IMR-90 (cell line): ENCODE measurements at regions not wholly inside any gene's neighbourhood (a gene's known extent, or its start where the extent isn't known, plus 50 kb on each side); places are given as distances from the start of the nearest gene placed in this dataset.
A peak's percentile ranks its signal among the peaks of the same experiment; 100 is the strongest.

Experiments
- ATAC-seq: fragments of 200-7000 bp; cut with Tn5 transposase; 2 replicates; pipeline ENCODE4 v1.9.1; 2020; ENCODE audit warnings: low read depth, mild to moderate bottlenecking, moderate library complexity
- BruUV-seq: library from RNA; stranded (reverse); fragments of 400-500 nt; replicated peaks from 2 replicates; lab custom pipeline; 2021; lab: Mats Ljungman, UMichigan
- CTCF ChIA-PET: fragments of 300-600 bp; formaldehyde crosslinking; extraction: SDS; loops from one replicate; lab custom pipeline; 2021; ENCODE audit warnings: antibody characterized with exemption; lab: Yijun Ruan, JAX
- POLR2A ChIA-PET: fragments of 300-600 bp; sonication (Branson Sonifier 250); formaldehyde crosslinking; loops from one replicate; lab custom pipeline; 2022; ENCODE audit warnings: antibody characterized with exemption; ENCODE audit not compliant: unreplicated experiment; lab: Charles Lee
- DNase-seq: peaks from one replicate; pipeline ENCODE4 v3.0.0; 2013
- H2AFZ ChIP-seq: replicated peaks from 2 replicates; pipeline ENCODE3; 2013; ENCODE audit warnings: low read length, mild to moderate bottlenecking; ENCODE audit not compliant: poor library complexity
- H2AK5ac ChIP-seq: 2 replicates; pipeline ENCODE4 v1.6.1; 2013; ENCODE audit warnings: low read depth, low read length, inconsistent platforms
- H2AK9ac ChIP-seq: replicated peaks from 2 replicates; pipeline ENCODE3; 2013; ENCODE audit warnings: mild to moderate bottlenecking, low read depth, low read length, moderate library complexity; ENCODE audit not compliant: poor library complexity
- H2BK120ac ChIP-seq: 2 replicates; pipeline ENCODE4 v1.6.1; 2013; ENCODE audit warnings: low read depth, low read length, inconsistent platforms
- H2BK15ac ChIP-seq: 3 replicates; pipeline ENCODE4 v1.6.1; 2013; ENCODE audit warnings: low read depth, low read length, inconsistent platforms
- H2BK20ac ChIP-seq: 2 replicates; pipeline ENCODE4 v1.6.1; 2013; ENCODE audit warnings: low read depth, mild to moderate bottlenecking, inconsistent platforms, low read length, moderate library complexity
- H2BK5ac ChIP-seq: 2 replicates; pipeline ENCODE4 v1.6.1; 2013; ENCODE audit warnings: mild to moderate bottlenecking, low read depth, low read length, inconsistent platforms; ENCODE audit not compliant: poor library complexity, severe bottlenecking
- H3K14ac ChIP-seq: replicated peaks from 2 replicates; pipeline ENCODE4 v1.6.1; 2013; ENCODE audit warnings: low read depth, low read length, inconsistent platforms
- H3K18ac ChIP-seq: 2 replicates; pipeline ENCODE4 v1.6.1; 2013; ENCODE audit warnings: low read depth, low read length, control low read depth
- H3K23ac ChIP-seq: 2 replicates; pipeline ENCODE4 v1.6.1; 2013; ENCODE audit warnings: low read depth, low read length, inconsistent platforms
- H3K27ac ChIP-seq: 2 replicates; pipeline ENCODE4 v1.5.1; 2013; ENCODE audit warnings: mild to moderate bottlenecking, control low read depth, low read length; ENCODE audit not compliant: insufficient read depth
- H3K27me3 ChIP-seq: 2 replicates; pipeline ENCODE4 v1.6.1; 2013; ENCODE audit warnings: low read length; ENCODE audit not compliant: control insufficient read depth, insufficient read depth
- H3K36me3 ChIP-seq: 2 replicates; pipeline ENCODE4 v1.6.1; 2013; ENCODE audit warnings: low read length, mixed read lengths; ENCODE audit not compliant: control insufficient read depth, insufficient read depth
- H3K4ac ChIP-seq: 2 replicates; pipeline ENCODE4 v1.6.1; 2013; ENCODE audit warnings: low read depth, low read length, inconsistent platforms
- H3K4me1 ChIP-seq: 2 replicates; pipeline ENCODE4 v1.6.1; 2013; ENCODE audit warnings: low read length, mixed read lengths; ENCODE audit not compliant: control insufficient read depth, insufficient read depth
- H3K4me2 ChIP-seq: 2 replicates; pipeline ENCODE4 v1.6.1; 2013; ENCODE audit warnings: low read depth, mild to moderate bottlenecking, control low read depth, low read length, moderate library complexity
- H3K4me3 ChIP-seq: 2 replicates; pipeline ENCODE4 v1.5.1; 2013; ENCODE audit warnings: low read depth, mild to moderate bottlenecking, control low read depth, low read length, moderate library complexity; ENCODE audit not compliant: insufficient read depth
- H3K56ac ChIP-seq: 2 replicates; pipeline ENCODE4 v1.6.1; 2013; ENCODE audit warnings: low read length, inconsistent platforms; ENCODE audit not compliant: insufficient read depth; ENCODE audit errors: extremely low read depth
- H3K79me1 ChIP-seq, 2 experiments: 2 replicates each; pipeline ENCODE4 v1.6.1; 2013; ENCODE audit warnings: low read length in 2 of 2, inconsistent platforms in 1 of 2, low read depth in 1 of 2
- H3K9ac ChIP-seq: 2 replicates; pipeline ENCODE4 v1.6.1; 2013; ENCODE audit warnings: low read depth, low read length, control low read depth
- H3K9me1 ChIP-seq: 2 replicates; pipeline ENCODE4 v1.6.1; 2013; ENCODE audit warnings: low read length, inconsistent platforms; ENCODE audit not compliant: insufficient read depth
- H3K9me3 ChIP-seq: 2 replicates; pipeline ENCODE4 v1.6.1; 2013; ENCODE audit warnings: low read length; ENCODE audit not compliant: control insufficient read depth, insufficient read depth
- H4K20me1 ChIP-seq: 2 replicates; pipeline ENCODE4 v1.6.1; 2013; ENCODE audit warnings: low read length, inconsistent platforms; ENCODE audit not compliant: insufficient read depth
- H4K5ac ChIP-seq: 2 replicates; pipeline ENCODE4 v1.6.1; 2013; ENCODE audit warnings: mild to moderate bottlenecking, low read depth, low read length, control low read depth
- H4K8ac ChIP-seq, 2 experiments: 2 replicates each; pipeline ENCODE4 v1.6.1; 2013; ENCODE audit warnings: low read depth in 2 of 2, low read length in 2 of 2, control low read depth in 1 of 2, inconsistent platforms in 1 of 2
- H4K91ac ChIP-seq: 2 replicates; pipeline ENCODE4 v1.6.1; 2013; ENCODE audit warnings: low read depth, low read length, inconsistent platforms; ENCODE audit not compliant: insufficient read depth
- BHLHE40 ChIP-seq: fragments of 150-350 bp; IDR thresholded peaks from 2 replicates; pipeline ENCODE4 v1.6.1; 2016; ENCODE audit warnings: mild to moderate bottlenecking, low read depth, low read length
- CEBPB ChIP-seq: IDR thresholded peaks from 2 replicates; pipeline ENCODE4 v1.6.1; 2012; ENCODE audit warnings: low read depth, low read length, improper control_type of control experiment
- CHD1 ChIP-seq: IDR thresholded peaks from 2 replicates; pipeline ENCODE4 v1.6.1; 2012; ENCODE audit warnings: low read depth, low read length, improper control_type of control experiment
- FOS ChIP-seq: fragments of 150-350 bp; IDR thresholded peaks from 2 replicates; pipeline ENCODE4 v1.6.1; 2016; ENCODE audit warnings: low read depth, low read length
- MAFK ChIP-seq: IDR thresholded peaks from 2 replicates; pipeline ENCODE4 v1.6.1; 2012; ENCODE audit warnings: low read depth, low read length, improper control_type of control experiment
- MAZ ChIP-seq: IDR thresholded peaks from 2 replicates; pipeline ENCODE4 v1.6.1; 2012; ENCODE audit warnings: low read depth, mild to moderate bottlenecking, low read length, improper control_type of control experiment, moderate library complexity, borderline replicate concordance
- MXI1 ChIP-seq: IDR thresholded peaks from 2 replicates; pipeline ENCODE4 v1.6.1; 2012; ENCODE audit warnings: low read depth, mild to moderate bottlenecking, low read length, moderate library complexity, borderline replicate concordance
- RAD21 ChIP-seq: IDR thresholded peaks from 2 replicates; pipeline ENCODE4 v1.6.1; 2012; ENCODE audit warnings: low read length, improper control_type of control experiment
- RCOR1 ChIP-seq: IDR thresholded peaks from 2 replicates; pipeline ENCODE4 v1.6.1; 2012; ENCODE audit warnings: mild to moderate bottlenecking, low read length, improper control_type of control experiment; ENCODE audit not compliant: insufficient replicate concordance
- RFX5 ChIP-seq: IDR thresholded peaks from 2 replicates; pipeline ENCODE4 v1.8.0; 2012; ENCODE audit warnings: low read depth, mild to moderate bottlenecking, low read length, moderate library complexity
- SMC3 ChIP-seq: fragments of 150-350 bp; IDR thresholded peaks from 2 replicates; pipeline ENCODE4 v1.6.1; 2016; ENCODE audit warnings: low read depth, mild to moderate bottlenecking, antibody characterized with exemption, low read length, moderate library complexity
- WGBS, 2 experiments: methylation state at CpG; one replicate each; pipeline versions ENCODE4 v1.1.5 to v1.1.7; 2013; ENCODE audit warnings: missing lambda C conversion rate in 2 of 2; ENCODE audit not compliant: insufficient read length in 1 of 2; ENCODE audit errors: extremely low coverage in 2 of 2; 5-methylcytosine and 5-hydroxymethylcytosine counted together
- dilution Hi-C: fragments of 300-500 bp; cut with HindIII; formaldehyde crosslinking; loops from one replicate; pipeline ENCODE4 v1.14.3; 2018; ENCODE audit warnings: low sequenced_read_pairs; ENCODE audit not compliant: unreplicated experiment
- in situ Hi-C: fragments of 300-500 bp; cut with MboI; formaldehyde crosslinking; loops from 3 replicates; pipeline ENCODE4 v1.14.3; 2019; ENCODE audit warnings: low sequenced_read_pairs, inconsistent platforms, mixed read lengths
- intact Hi-C: fragments of 100-400 bp; cut with micrococcal nuclease; formaldehyde crosslinking; loops from 2 replicates; pipeline ENCODE4 v1.10.0; 2022
- TF ChIP-seq, protein P1 (sequence below): fragments of 150-350 bp; IDR thresholded peaks from 2 replicates; pipeline ENCODE4 v1.6.1; 2016; ENCODE audit warnings: low read depth, mild to moderate bottlenecking, low read length, moderate library complexity, borderline replicate concordance
- TF ChIP-seq, protein P2 (sequence below): conservative IDR thresholded peaks from 2 replicates; pipeline ENCODE4 v1.5.1; 2012; ENCODE audit warnings: mild to moderate bottlenecking, low read depth, low read length, improper control_type of control experiment

DNA sequence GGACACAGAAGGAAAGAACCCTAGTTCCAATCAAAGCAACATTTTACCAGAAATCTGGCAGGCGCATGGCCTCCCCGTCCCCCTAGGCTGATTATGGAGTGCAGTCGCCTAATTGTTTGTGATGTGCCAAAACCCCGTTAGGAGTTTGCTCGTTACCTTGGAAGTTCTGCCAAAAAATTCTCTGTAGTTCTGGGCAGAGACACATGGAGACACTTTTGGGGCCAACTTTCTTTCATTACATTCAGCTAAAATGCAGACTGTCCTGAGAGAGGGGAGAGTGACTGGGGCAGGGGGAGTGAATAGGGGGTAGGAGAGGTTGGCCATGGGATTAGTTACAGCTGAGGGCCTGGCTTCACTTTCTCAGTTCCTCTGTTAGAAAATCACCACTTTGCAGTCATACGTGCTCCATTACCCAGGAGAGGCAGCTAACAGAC lies 158.0 kb upstream of the NPVF start:
- dilution Hi-C loops = no loop called here
- ATAC-seq = no peak
- H2BK120ac ChIP-seq = no peak overlapping the region
- no peaks in the 10 kb centered on the region for H3K4me1 ChIP-seq
- no peaks in the 10 kb centered on the region for H3K36me3 ChIP-seq
- no peak overlapping the region for H4K5ac ChIP-seq
- DNase-seq = no peak
- H2AK9ac ChIP-seq = no peak overlapping the region
- no peak overlapping the region for H3K4me3 ChIP-seq
- intact Hi-C loops = no loop called here
- H3K4ac ChIP-seq = no peak overlapping the region
- no peak overlapping the region for H3K27ac ChIP-seq
- peaks cover 1% of the 10 kb centered on the region for H3K27me3 ChIP-seq
- no peak overlapping the region for H2BK5ac ChIP-seq
- no peaks in the 10 kb centered on the region for H4K20me1 ChIP-seq
- in situ Hi-C loops = loop anchor here (5.0 kb wide), 1 partner anchor 129 kb away; no protein-coding TSS in a partner anchor
- H3K79me1 ChIP-seq = no peaks in the 10 kb centered on the region
- no peak overlapping the region for H3K18ac ChIP-seq
- H3K9me1 ChIP-seq = no peaks in the 10 kb centered on the region
- no peak for TF ChIP-seq MAFK
- TF ChIP-seq, protein P1, sequence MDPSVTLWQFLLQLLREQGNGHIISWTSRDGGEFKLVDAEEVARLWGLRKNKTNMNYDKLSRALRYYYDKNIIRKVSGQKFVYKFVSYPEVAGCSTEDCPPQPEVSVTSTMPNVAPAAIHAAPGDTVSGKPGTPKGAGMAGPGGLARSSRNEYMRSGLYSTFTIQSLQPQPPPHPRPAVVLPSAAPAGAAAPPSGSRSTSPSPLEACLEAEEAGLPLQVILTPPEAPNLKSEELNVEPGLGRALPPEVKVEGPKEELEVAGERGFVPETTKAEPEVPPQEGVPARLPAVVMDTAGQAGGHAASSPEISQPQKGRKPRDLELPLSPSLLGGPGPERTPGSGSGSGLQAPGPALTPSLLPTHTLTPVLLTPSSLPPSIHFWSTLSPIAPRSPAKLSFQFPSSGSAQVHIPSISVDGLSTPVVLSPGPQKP = no peak
- no peak for TF ChIP-seq BHLHE40
- no peak for TF ChIP-seq MAZ
- no peak for TF ChIP-seq MXI1
- TF ChIP-seq, protein P2, sequence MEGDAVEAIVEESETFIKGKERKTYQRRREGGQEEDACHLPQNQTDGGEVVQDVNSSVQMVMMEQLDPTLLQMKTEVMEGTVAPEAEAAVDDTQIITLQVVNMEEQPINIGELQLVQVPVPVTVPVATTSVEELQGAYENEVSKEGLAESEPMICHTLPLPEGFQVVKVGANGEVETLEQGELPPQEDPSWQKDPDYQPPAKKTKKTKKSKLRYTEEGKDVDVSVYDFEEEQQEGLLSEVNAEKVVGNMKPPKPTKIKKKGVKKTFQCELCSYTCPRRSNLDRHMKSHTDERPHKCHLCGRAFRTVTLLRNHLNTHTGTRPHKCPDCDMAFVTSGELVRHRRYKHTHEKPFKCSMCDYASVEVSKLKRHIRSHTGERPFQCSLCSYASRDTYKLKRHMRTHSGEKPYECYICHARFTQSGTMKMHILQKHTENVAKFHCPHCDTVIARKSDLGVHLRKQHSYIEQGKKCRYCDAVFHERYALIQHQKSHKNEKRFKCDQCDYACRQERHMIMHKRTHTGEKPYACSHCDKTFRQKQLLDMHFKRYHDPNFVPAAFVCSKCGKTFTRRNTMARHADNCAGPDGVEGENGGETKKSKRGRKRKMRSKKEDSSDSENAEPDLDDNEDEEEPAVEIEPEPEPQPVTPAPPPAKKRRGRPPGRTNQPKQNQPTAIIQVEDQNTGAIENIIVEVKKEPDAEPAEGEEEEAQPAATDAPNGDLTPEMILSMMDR = no peak
- TF ChIP-seq RAD21 = no peak
- TF ChIP-seq CHD1 = no peak
- no peak for TF ChIP-seq SMC3
- TF ChIP-seq CEBPB = no peak
- no peak for TF ChIP-seq RCOR1
- no peak for TF ChIP-seq FOS
- no peak for TF ChIP-seq RFX5
- no peak overlapping the region for H4K8ac ChIP-seq
- H3K23ac ChIP-seq = no peak overlapping the region
- peak overlapping the region; percentile 19 for H2AFZ ChIP-seq
- H3K14ac ChIP-seq = no peak overlapping the region
- ChIA-PET POLR2A (interaction anchor here (0.6 kb wide), 1 partner anchor 16 kb away, joined by 3 read pairs; no protein-coding TSS in a partner anchor), CTCF (no interaction called here)
- no TSS peak for BruUV-seq
- no CpG with 5 or more reads among the region's 6 CpGs for WGBS, 2 experiments
- H2BK20ac ChIP-seq = no peak overlapping the region
- no peak overlapping the region for H2BK15ac ChIP-seq
- H3K9me3 ChIP-seq = no peaks in the 10 kb centered on the region
- no peak overlapping the region for H4K91ac ChIP-seq
- H2AK5ac ChIP-seq = no peak overlapping the region
- H3K9ac ChIP-seq = no peak overlapping the region
- H3K56ac ChIP-seq = no peak overlapping the region
- no peak overlapping the region for H3K4me2 ChIP-seq
